NOMO-1 treated with dmso at 0.1 percent for 144 hours (cell line): ENCODE measurements at regions not wholly inside any gene's neighbourhood (a gene's known extent, or its start where the extent isn't known, plus 50 kb on each side); places are given as distances from the start of the nearest gene placed in this dataset.

Experiments used
- DNase-seq: peaks from one replicate; lab custom pipeline; 2025; ENCODE audit not compliant: unreplicated experiment; lab: John Stamatoyannopoulos, UW

- DNase-seq = no peak
These were observed 130.6 kb upstream of the KCNJ16 start for GRCh38 chr17:69944406-69944805.

GRCh38 chr17:69945698-69946185 lies 129.3 kb upstream of the KCNJ16 start:
- no peak for DNase-seq

GRCh38 chr17:69947027-69947759 lies 127.8 kb upstream of the KCNJ16 start:
- DNase-seq = no peak

GRCh38 chr17:69948406-69948805 lies 126.6 kb upstream of the KCNJ16 start:
- no peak for DNase-seq

- no peak for DNase-seq
These were observed 125.5 kb upstream of the KCNJ16 start for GRCh38 chr17:69949496-69949895.

GRCh38 chr17:69949973-69950695 lies 124.9 kb upstream of the KCNJ16 start:
- no peak for DNase-seq

- DNase-seq = no peak
These were observed 124.2 kb upstream of the KCNJ16 start for GRCh38 chr17:69950701-69951418.

GRCh38 chr17:69954241-69954925 lies 120.6 kb upstream of the KCNJ16 start:
- no peak for DNase-seq

GRCh38 chr17:69958063-69958462 lies 117.0 kb upstream of the KCNJ16 start:
- DNase-seq = no peak

GRCh38 chr17:69959283-69959682 lies 115.7 kb upstream of the KCNJ16 start:
- no peak for DNase-seq

GRCh38 chr17:69960755-69961154 lies 114.3 kb upstream of the KCNJ16 start:
- DNase-seq = no peak

GRCh38 chr17:69961501-69962145 lies 113.4 kb upstream of the KCNJ16 start:
- no peak for DNase-seq

- DNase-seq = no peak
These were observed 112.5 kb upstream of the KCNJ16 start for GRCh38 chr17:69962436-69962995.

- DNase-seq = no peak
These were observed 107.1 kb upstream of the KCNJ16 start for GRCh38 chr17:69967910-69968411.

GRCh38 chr17:69969897-69970296 lies 105.1 kb upstream of the KCNJ16 start:
- no peak for DNase-seq

- no peak for DNase-seq
These were observed 102.8 kb upstream of the KCNJ16 start for GRCh38 chr17:69972251-69972650.

GRCh38 chr17:69975808-69976207 lies 99.2 kb upstream of the KCNJ16 start:
- no peak for DNase-seq

- DNase-seq = no peak
These were observed 96.9 kb upstream of the KCNJ16 start for GRCh38 chr17:69978056-69978646.

- no peak for DNase-seq
These were observed 93.6 kb upstream of the KCNJ16 start for GRCh38 chr17:69981441-69981840.

- DNase-seq = no peak
These were observed 79.5 kb upstream of the KCNJ16 start for GRCh38 chr17:69995476-69995875.
